ENCODE measurements at regions not wholly inside any gene's neighbourhood (a gene's known extent, or its start where the extent isn't known, plus 50 kb on each side); places are given as distances from the start of the nearest gene placed in this dataset.
"Not testable (repeated sequence)": the region's sequence is repeated elsewhere in the genome, so short reads cannot be mapped to it uniquely, and the experiment has no call there.

DNA sequence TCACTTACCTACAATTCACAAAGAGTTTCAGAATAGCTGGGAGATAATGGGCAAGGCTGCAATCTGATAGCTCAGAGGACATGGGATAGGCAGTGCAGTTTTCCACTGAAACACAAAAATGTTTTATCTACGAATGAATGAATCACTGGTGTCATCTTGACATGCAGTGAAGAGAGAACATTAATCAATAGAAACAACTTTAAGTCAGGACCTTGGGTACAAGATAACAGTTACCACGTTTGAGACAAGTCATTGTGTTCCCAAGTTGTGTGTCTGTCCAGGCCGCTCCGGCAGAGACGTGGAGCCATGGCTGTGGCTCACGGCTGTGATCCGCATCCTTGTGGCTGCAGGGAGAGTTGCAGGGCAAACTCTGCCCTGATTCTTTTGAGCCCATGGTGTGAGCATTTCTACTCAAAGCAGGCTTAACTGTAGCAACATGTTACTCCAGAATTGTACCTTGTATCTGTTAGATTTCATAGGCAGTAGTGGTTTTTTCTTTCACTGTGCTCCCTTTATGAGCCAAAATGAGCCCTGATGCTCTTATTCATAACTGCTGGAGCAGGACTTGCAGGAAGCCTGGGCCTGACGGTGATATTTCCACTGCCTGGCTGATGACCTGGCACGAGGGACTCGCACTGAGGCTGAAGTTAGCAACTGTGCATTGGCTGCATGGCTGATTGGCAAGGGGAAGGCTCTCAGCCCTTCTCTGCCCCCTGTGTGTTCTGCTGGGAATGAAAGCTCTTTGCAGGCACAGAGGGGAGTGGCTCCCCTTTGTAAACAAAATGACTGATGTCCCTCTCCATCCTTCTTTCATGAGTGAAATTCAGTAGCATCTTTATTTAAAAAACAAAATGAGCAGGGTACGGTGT is 465.2 kb downstream of the AJAP1 start:
- H3K27ac ChIP-seq (ENCODE audit: low read depth in 1 of 2, low read length in 2 of 2), result no peak overlapping the region
- no peak overlapping the region for H3K4me3 ChIP-seq (ENCODE audit: low read depth in 1 of 3, low read length in 3 of 3)
- TF ChIP-seq RAD21 (IDR thresholded peaks at IDR 0.05) (peak in 1 of 2 donors; percentile 34), RXRA (IDR thresholded peaks at IDR 0.05) (no peak), NR2F2 (IDR thresholded peaks at IDR 0.05) (no peak), TAF1 (conservative IDR thresholded peaks at IDR 0.05) (no peak)
- TF ChIP-seq, protein P1, sequence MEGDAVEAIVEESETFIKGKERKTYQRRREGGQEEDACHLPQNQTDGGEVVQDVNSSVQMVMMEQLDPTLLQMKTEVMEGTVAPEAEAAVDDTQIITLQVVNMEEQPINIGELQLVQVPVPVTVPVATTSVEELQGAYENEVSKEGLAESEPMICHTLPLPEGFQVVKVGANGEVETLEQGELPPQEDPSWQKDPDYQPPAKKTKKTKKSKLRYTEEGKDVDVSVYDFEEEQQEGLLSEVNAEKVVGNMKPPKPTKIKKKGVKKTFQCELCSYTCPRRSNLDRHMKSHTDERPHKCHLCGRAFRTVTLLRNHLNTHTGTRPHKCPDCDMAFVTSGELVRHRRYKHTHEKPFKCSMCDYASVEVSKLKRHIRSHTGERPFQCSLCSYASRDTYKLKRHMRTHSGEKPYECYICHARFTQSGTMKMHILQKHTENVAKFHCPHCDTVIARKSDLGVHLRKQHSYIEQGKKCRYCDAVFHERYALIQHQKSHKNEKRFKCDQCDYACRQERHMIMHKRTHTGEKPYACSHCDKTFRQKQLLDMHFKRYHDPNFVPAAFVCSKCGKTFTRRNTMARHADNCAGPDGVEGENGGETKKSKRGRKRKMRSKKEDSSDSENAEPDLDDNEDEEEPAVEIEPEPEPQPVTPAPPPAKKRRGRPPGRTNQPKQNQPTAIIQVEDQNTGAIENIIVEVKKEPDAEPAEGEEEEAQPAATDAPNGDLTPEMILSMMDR (IDR thresholded peaks at IDR 0.05; ENCODE audit: low read depth, low read length, missing input control), result peak; percentile 19
- TF ChIP-seq, protein P2, sequence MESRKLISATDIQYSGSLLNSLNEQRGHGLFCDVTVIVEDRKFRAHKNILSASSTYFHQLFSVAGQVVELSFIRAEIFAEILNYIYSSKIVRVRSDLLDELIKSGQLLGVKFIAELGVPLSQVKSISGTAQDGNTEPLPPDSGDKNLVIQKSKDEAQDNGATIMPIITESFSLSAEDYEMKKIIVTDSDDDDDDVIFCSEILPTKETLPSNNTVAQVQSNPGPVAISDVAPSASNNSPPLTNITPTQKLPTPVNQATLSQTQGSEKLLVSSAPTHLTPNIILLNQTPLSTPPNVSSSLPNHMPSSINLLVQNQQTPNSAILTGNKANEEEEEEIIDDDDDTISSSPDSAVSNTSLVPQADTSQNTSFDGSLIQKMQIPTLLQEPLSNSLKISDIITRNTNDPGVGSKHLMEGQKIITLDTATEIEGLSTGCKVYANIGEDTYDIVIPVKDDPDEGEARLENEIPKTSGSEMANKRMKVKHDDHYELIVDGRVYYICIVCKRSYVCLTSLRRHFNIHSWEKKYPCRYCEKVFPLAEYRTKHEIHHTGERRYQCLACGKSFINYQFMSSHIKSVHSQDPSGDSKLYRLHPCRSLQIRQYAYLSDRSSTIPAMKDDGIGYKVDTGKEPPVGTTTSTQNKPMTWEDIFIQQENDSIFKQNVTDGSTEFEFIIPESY (IDR thresholded peaks at IDR 0.05), result no peak
- no peak overlapping the region for H3K9ac ChIP-seq (ENCODE audit: low read depth in 1 of 2, low read length in 2 of 2)
- H3K9me3 ChIP-seq (ENCODE audit: control insufficient read depth in 4 of 4, low read length in 3 of 4), result no peaks in the 10 kb centered on the region
- H3K36me3 ChIP-seq (ENCODE audit: control insufficient read depth in 4 of 4, insufficient read depth in 3 of 4, low read depth in 1 of 4, low read length in 3 of 4), result no peaks in the 10 kb centered on the region
- no peaks in the 10 kb centered on the region for H3K4me1 ChIP-seq (ENCODE audit: control insufficient read depth in 4 of 4, insufficient read depth in 4 of 4, low read length in 3 of 4)
- no peak for DNase-seq (ENCODE audit: low spot score)
- WGBS, result 49% methylated on average over 11 of the region's 11 CpGs
- H3K27me3 ChIP-seq (ENCODE audit: control insufficient read depth in 4 of 4, insufficient read depth in 4 of 4, low read length in 3 of 4), result no peaks in the 10 kb centered on the region

- not testable (repeated sequence) for H3K36me3 ChIP-seq (ENCODE audit: control insufficient read depth in 4 of 4, insufficient read depth in 3 of 4, low read depth in 1 of 4, low read length in 3 of 4); H3K27me3 ChIP-seq (ENCODE audit: control insufficient read depth in 4 of 4, insufficient read depth in 4 of 4, low read length in 3 of 4); H3K4me1 ChIP-seq (ENCODE audit: control insufficient read depth in 4 of 4, insufficient read depth in 4 of 4, low read length in 3 of 4); H3K27ac ChIP-seq (ENCODE audit: low read depth in 1 of 2, low read length in 2 of 2); H3K9me3 ChIP-seq (ENCODE audit: control insufficient read depth in 4 of 4, low read length in 3 of 4); H3K9ac ChIP-seq (ENCODE audit: low read depth in 1 of 2, low read length in 2 of 2); H3K4me3 ChIP-seq (ENCODE audit: low read depth in 1 of 3, low read length in 3 of 3); DNase-seq (ENCODE audit: low spot score)
- 91% methylated on average over 10 of the region's 10 CpGs for WGBS
Observed at GRCh38 chr1:5118771-5119170, 464.4 kb downstream of the AJAP1 start.

DNA sequence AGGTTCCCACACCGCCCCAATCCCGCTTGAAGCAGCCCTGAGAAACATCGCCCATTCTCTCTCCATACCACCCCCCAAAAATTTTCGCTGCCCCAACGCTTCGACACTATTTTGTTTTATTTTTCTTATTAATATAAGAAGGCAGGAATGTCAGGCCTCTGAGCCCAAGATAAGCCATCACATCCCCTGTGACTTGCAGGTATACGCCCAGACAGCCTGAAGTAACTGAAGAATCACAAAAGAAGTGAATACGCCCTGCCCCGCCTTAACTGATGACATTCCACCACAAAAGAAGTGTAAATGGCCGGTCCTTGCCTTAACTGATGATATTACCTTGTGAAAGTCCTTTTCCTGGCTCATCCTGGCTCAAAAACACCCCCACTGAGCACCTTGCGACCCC is 463.9 kb downstream of the AJAP1 start:
- H3K9me3 ChIP-seq (ENCODE audit: control insufficient read depth in 4 of 4, low read length in 3 of 4), result not testable (repeated sequence)
- 85% methylated on average over 9 of the region's 11 CpGs for WGBS

DNA sequence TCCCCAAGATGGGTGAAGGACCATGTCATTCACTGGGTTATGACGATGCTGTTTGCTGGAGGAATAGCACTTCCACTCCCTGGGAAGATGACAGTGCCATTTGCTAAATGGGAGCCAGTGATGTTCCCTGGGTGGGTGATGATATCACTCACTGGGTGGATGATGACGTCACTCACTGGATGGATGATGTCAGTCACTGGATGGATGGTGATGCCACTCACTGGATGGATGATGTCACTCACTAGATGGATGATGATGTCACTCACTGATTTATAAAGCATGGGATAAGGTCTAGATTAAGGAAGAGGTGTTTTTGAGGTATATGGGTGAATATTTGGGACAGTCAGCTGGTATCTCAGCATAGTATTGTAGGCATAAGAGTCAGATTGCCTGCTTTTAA is 457.2 kb downstream of the AJAP1 start:
- H3K4me3 ChIP-seq (ENCODE audit: low read depth in 1 of 3, low read length in 3 of 3), result no peak overlapping the region
- 84% methylated on average over 2 of the region's 2 CpGs for WGBS
- peaks cover 0 to 6% (median 0%) of the 10 kb centered on the region in 4 donors for H3K27me3 ChIP-seq (ENCODE audit: control insufficient read depth in 4 of 4, insufficient read depth in 4 of 4, low read length in 3 of 4)
- H3K27ac ChIP-seq (ENCODE audit: low read depth in 1 of 2, low read length in 2 of 2), result no peak overlapping the region
- H3K9me3 ChIP-seq (ENCODE audit: control insufficient read depth in 4 of 4, low read length in 3 of 4), result no peaks in the 10 kb centered on the region
- no peaks in the 10 kb centered on the region for H3K36me3 ChIP-seq (ENCODE audit: control insufficient read depth in 4 of 4, insufficient read depth in 3 of 4, low read depth in 1 of 4, low read length in 3 of 4)
- H3K9ac ChIP-seq (ENCODE audit: low read depth in 1 of 2, low read length in 2 of 2), result no peak overlapping the region
- H3K4me1 ChIP-seq (ENCODE audit: control insufficient read depth in 4 of 4, insufficient read depth in 4 of 4, low read length in 3 of 4), result no peaks in the 10 kb centered on the region
- no peak for DNase-seq (ENCODE audit: low spot score)
- TF ChIP-seq GABPA (IDR thresholded peaks at IDR 0.05 in 1 of 2, conservative IDR thresholded peaks at IDR 0.05 in 1 of 2) (no peak), TAF1 (conservative IDR thresholded peaks at IDR 0.05) (no peak), MAX (IDR thresholded peaks at IDR 0.05) (no peak), HNF4G (IDR thresholded peaks at IDR 0.05) (no peak), FOXA1 (IDR thresholded peaks at IDR 0.05) (no peak), RAD21 (IDR thresholded peaks at IDR 0.05) (no peak), JUND (IDR thresholded peaks at IDR 0.05) (no peak), SP1 (IDR thresholded peaks at IDR 0.05) (no peak), FOXA2 (IDR thresholded peaks at IDR 0.05) (no peak)
- TF ChIP-seq, protein P1 (IDR thresholded peaks at IDR 0.05; ENCODE audit: low read depth, low read length, missing input control), result no peak
- TF ChIP-seq, protein P2 (IDR thresholded peaks at IDR 0.05), result no peak

More for the DNA sequence above, 463.9 kb downstream of the AJAP1 start:
- not testable (repeated sequence) for H3K27ac ChIP-seq (ENCODE audit: low read depth in 1 of 2, low read length in 2 of 2); H3K4me1 ChIP-seq (ENCODE audit: control insufficient read depth in 4 of 4, insufficient read depth in 4 of 4, low read length in 3 of 4); H3K27me3 ChIP-seq (ENCODE audit: control insufficient read depth in 4 of 4, insufficient read depth in 4 of 4, low read length in 3 of 4); H3K36me3 ChIP-seq (ENCODE audit: control insufficient read depth in 4 of 4, insufficient read depth in 3 of 4, low read depth in 1 of 4, low read length in 3 of 4); H3K4me3 ChIP-seq (ENCODE audit: low read depth in 1 of 3, low read length in 3 of 3); DNase-seq (ENCODE audit: low spot score); H3K9ac ChIP-seq (ENCODE audit: low read depth in 1 of 2, low read length in 2 of 2)
